Liver (tissue), 3 donors: ENCODE measurements at regions not wholly inside any gene's neighbourhood (a gene's known extent, or its start where the extent isn't known, plus 50 kb on each side); places are given as distances from the start of the nearest gene placed in this dataset.

ENCODE experiments used
- EGR1 ChIP-seq, 2 donors: IDR thresholded peaks; 2 replicates each; pipeline ENCODE4 v1.6.1; 2016 to 2018; ENCODE audit warnings: antibody characterized with exemption in 2 of 2, low read depth in 2 of 2
- FOXA1 ChIP-seq: IDR thresholded peaks from 2 replicates; pipeline ENCODE4 v1.6.1; 2016; ENCODE audit warnings: antibody characterized with exemption
- GABPA ChIP-seq, 2 donors: IDR thresholded peaks in 1 of 2; conservative IDR thresholded peaks in 1 of 2; 2 replicates each; pipeline ENCODE4 v1.6.1; 2016; ENCODE audit warnings: antibody characterized with exemption in 2 of 2, mild to moderate bottlenecking in 1 of 2, moderate library complexity in 1 of 2
- HNF4A ChIP-seq, 2 donors: conservative IDR thresholded peaks; 2 replicates each; pipeline ENCODE4 v1.6.1; 2016; ENCODE audit warnings: antibody characterized with exemption in 2 of 2, mild to moderate bottlenecking in 2 of 2
- NR2F2 ChIP-seq: IDR thresholded peaks from 2 replicates; pipeline ENCODE4 v1.6.1; 2016; ENCODE audit warnings: antibody characterized with exemption
- REST ChIP-seq: IDR thresholded peaks from 2 replicates; pipeline ENCODE4 v1.6.1; 2016; ENCODE audit warnings: antibody characterized with exemption, mild to moderate bottlenecking
- TAF1 ChIP-seq: conservative IDR thresholded peaks from 2 replicates; pipeline ENCODE4 v1.6.1; 2016; ENCODE audit warnings: antibody characterized with exemption, mild to moderate bottlenecking
- TF ChIP-seq, protein P1 (sequence below): IDR thresholded peaks from 2 replicates; pipeline ENCODE4 v1.6.1; 2016; ENCODE audit warnings: antibody characterized with exemption
- TF ChIP-seq, protein P2 (sequence below): fragments of 150-350 bp; IDR thresholded peaks from 2 replicates; pipeline ENCODE4 v1.5.1; 2017; ENCODE audit warnings: improper control_type of control experiment, low read depth, low read length; ENCODE audit not compliant: missing input control
- donor health status: healthy.
- donor health status: healthy.

DNA sequence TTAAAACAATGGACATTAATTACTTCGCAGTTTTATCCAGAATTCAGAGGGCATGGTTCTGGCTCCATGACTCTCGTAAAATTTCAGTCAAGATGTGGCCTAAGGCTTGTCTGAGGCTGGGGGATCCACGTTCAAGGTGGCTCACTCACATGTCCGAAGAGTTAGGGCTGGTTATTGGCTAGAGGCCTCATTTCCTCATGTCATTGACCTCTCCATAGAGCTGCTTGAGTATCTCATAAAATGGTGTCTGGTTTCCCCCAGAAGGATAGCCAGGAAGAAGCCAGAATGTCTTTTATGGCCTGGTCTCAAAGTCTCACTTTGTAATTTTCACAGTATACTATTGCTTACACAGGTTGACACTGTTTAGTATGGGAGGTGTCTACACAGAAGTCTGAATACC lies 67.3 kb upstream of the DCBLD2 start:
- TF ChIP-seq, protein P1, sequence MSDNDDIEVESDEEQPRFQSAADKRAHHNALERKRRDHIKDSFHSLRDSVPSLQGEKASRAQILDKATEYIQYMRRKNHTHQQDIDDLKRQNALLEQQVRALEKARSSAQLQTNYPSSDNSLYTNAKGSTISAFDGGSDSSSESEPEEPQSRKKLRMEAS = no peak
- TF ChIP-seq, protein P2, sequence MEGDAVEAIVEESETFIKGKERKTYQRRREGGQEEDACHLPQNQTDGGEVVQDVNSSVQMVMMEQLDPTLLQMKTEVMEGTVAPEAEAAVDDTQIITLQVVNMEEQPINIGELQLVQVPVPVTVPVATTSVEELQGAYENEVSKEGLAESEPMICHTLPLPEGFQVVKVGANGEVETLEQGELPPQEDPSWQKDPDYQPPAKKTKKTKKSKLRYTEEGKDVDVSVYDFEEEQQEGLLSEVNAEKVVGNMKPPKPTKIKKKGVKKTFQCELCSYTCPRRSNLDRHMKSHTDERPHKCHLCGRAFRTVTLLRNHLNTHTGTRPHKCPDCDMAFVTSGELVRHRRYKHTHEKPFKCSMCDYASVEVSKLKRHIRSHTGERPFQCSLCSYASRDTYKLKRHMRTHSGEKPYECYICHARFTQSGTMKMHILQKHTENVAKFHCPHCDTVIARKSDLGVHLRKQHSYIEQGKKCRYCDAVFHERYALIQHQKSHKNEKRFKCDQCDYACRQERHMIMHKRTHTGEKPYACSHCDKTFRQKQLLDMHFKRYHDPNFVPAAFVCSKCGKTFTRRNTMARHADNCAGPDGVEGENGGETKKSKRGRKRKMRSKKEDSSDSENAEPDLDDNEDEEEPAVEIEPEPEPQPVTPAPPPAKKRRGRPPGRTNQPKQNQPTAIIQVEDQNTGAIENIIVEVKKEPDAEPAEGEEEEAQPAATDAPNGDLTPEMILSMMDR = no peak
- no peak for TF ChIP-seq REST
- no peak for TF ChIP-seq EGR1 (IDR thresholded peaks at IDR 0.05; ENCODE audit: low read depth in 2 of 2)
- TF ChIP-seq FOXA1 = no peak
- TF ChIP-seq NR2F2 = no peak
- TF ChIP-seq HNF4A (conservative IDR thresholded peaks at IDR 0.05) = no peak
- no peak for TF ChIP-seq TAF1
- TF ChIP-seq GABPA (IDR thresholded peaks at IDR 0.05 in 1 of 2, conservative IDR thresholded peaks at IDR 0.05 in 1 of 2) = no peak
